ENCODE measurements at regions not wholly inside any gene's neighbourhood (a gene's known extent, or its start where the extent isn't known, plus 50 kb on each side); places are given as distances from the start of the nearest gene placed in this dataset.

GRCh38 chr3:64909011-64909410, 221.2 kb upstream of the ADAMTS9 start:
- H3K27me3 ChIP-seq (ENCODE audit: insufficient read depth, low read length): no peaks in the 10 kb centered on the region
- H3K9me3 ChIP-seq (ENCODE audit: insufficient read depth, low read depth, low read length): no peaks in the 10 kb centered on the region
- Mint-ChIP-seq H3K36me3 (ENCODE audit: low read depth, unreplicated experiment) (no peaks in the 10 kb centered on the region), H3K4me1 (ENCODE audit: low read depth, unreplicated experiment) (peaks cover 31% of the 10 kb centered on the region), H3K9me3 (ENCODE audit: unreplicated experiment) (no peaks in the 10 kb centered on the region), H3K27me3 (ENCODE audit: low read depth, unreplicated experiment) (no peaks in the 10 kb centered on the region), H3K4me3 (ENCODE audit: unreplicated experiment) (no peak overlapping the region), H3K27ac (ENCODE audit: unreplicated experiment) (no peak overlapping the region)
- H3K9ac ChIP-seq (ENCODE audit: low read length): no peak overlapping the region
- peaks cover 6% of the 10 kb centered on the region for H3K4me1 ChIP-seq (ENCODE audit: insufficient read depth, low read length)
- H3K4me3 ChIP-seq (ENCODE audit: insufficient read depth, low read depth, low read length): no peak overlapping the region
- no peaks in the 10 kb centered on the region for H3K79me2 ChIP-seq (ENCODE audit: insufficient read depth, low read length)
- FAIRE-seq (no peak), DNase-seq (ENCODE audit: low read depth) (no peak)
- no peaks in the 10 kb centered on the region for H4K20me1 ChIP-seq (ENCODE audit: insufficient read depth, low read length)
- no peaks in the 10 kb centered on the region for H3K36me3 ChIP-seq (ENCODE audit: insufficient read depth, low read length)
- TF ChIP-seq EZH2 (IDR thresholded peaks at IDR 0.05; ENCODE audit: insufficient read depth, low read length) (no peak), CTCF (IDR thresholded peaks at IDR 0.05; ENCODE audit: insufficient read depth, low read depth, low read length) (no peak)
- no peak overlapping the region for H2AFZ ChIP-seq (ENCODE audit: low read depth, low read length)
- H3K4me2 ChIP-seq (ENCODE audit: low read length): no peak overlapping the region
- no peak overlapping the region for H3K27ac ChIP-seq (ENCODE audit: low read depth, low read length)

DNA sequence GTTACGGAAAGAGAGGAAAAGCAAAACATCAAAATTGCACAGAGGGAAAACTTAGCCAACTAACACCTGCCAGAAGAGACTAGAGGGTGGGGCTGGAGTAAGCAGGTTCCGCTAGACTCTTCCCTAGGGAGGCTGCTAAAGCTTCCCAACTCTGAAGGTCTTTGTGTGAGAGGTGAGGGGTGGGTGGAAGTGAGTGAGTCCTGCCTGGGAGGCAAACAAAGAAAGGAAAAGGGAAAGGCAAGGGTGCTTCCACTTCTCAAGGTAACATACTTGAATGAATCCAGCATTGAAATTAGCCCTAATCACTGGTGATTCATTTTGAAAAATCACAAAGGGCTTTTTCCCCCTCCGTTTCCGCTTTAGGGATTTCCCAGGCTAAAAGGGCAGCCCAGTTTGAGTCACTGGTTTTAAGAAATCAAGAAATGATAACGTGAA, 220.5 kb upstream of the ADAMTS9 start:
- Mint-ChIP-seq H3K4me1 (ENCODE audit: low read depth, unreplicated experiment) (peaks cover 30% of the 10 kb centered on the region), H3K27ac (ENCODE audit: unreplicated experiment) (peak overlapping the region; percentile 55), H3K4me3 (ENCODE audit: unreplicated experiment) (no peak overlapping the region), H3K36me3 (ENCODE audit: low read depth, unreplicated experiment) (no peaks in the 10 kb centered on the region), H3K9me3 (ENCODE audit: unreplicated experiment) (no peaks in the 10 kb centered on the region), H3K27me3 (ENCODE audit: low read depth, unreplicated experiment) (no peaks in the 10 kb centered on the region)
- FAIRE-seq (no peak), DNase-seq (ENCODE audit: low read depth) (no peak)
- H3K4me2 ChIP-seq (ENCODE audit: low read length): peak overlapping the region; percentile 31
- no peaks in the 10 kb centered on the region for H3K9me3 ChIP-seq (ENCODE audit: insufficient read depth, low read depth, low read length)
- H4K20me1 ChIP-seq (ENCODE audit: insufficient read depth, low read length): no peaks in the 10 kb centered on the region
- H2AFZ ChIP-seq (ENCODE audit: low read depth, low read length): no peak overlapping the region
- H3K27ac ChIP-seq (ENCODE audit: low read depth, low read length): no peak overlapping the region
- H3K4me3 ChIP-seq (ENCODE audit: insufficient read depth, low read depth, low read length): no peak overlapping the region
- TF ChIP-seq CTCF (IDR thresholded peaks at IDR 0.05; ENCODE audit: insufficient read depth, low read depth, low read length): no peak
- TF ChIP-seq EZH2 (IDR thresholded peaks at IDR 0.05; ENCODE audit: insufficient read depth, low read length): no peak
- no peaks in the 10 kb centered on the region for H3K36me3 ChIP-seq (ENCODE audit: insufficient read depth, low read length)
- no peak overlapping the region for H3K9ac ChIP-seq (ENCODE audit: low read length)
- no peaks in the 10 kb centered on the region for H3K27me3 ChIP-seq (ENCODE audit: insufficient read depth, low read length)
- H3K79me2 ChIP-seq (ENCODE audit: insufficient read depth, low read length): no peaks in the 10 kb centered on the region
- peaks cover 6% of the 10 kb centered on the region for H3K4me1 ChIP-seq (ENCODE audit: insufficient read depth, low read length)

DNA sequence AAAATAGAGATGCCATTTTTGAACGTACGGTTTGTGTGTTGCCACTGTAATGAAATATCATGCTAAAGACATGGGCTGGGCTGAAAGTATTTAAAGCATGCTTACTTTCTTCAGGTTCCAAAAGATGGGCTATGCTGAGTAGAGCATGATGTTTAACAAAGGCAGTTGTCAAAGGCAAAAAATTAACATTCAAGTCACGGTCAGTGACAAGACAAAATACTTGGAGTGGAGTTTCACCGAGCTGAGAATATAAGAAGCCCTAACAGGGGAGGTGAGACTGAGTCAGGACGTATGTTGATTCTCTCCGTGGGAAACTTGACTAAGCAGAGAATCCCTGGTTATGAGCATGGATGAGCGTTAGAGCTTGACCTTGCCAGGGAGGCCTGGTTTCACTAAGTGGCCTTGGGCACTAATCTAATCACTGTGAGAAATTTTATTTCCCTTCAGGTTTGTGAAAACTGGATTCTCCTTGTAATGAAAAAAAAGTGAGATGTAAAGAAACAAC, 218.2 kb upstream of the ADAMTS9 start:
- H3K36me3 Mint-ChIP-seq (ENCODE audit: low read depth, unreplicated experiment): no peaks in the 10 kb centered on the region
- TF ChIP-seq CTCF (IDR thresholded peaks at IDR 0.05; ENCODE audit: insufficient read depth, low read depth, low read length): no peak
- TF ChIP-seq EZH2 (IDR thresholded peaks at IDR 0.05; ENCODE audit: insufficient read depth, low read length): no peak
- no peak overlapping the region for H3K27ac Mint-ChIP-seq (ENCODE audit: unreplicated experiment)
- H3K36me3 ChIP-seq (ENCODE audit: insufficient read depth, low read length): no peaks in the 10 kb centered on the region
- no peak for DNase-seq (ENCODE audit: low read depth)
- no peak overlapping the region for H3K4me3 Mint-ChIP-seq (ENCODE audit: unreplicated experiment)
- peaks cover 30% of the 10 kb centered on the region for H3K4me1 Mint-ChIP-seq (ENCODE audit: low read depth, unreplicated experiment)
- H3K4me3 ChIP-seq (ENCODE audit: insufficient read depth, low read depth, low read length): no peak overlapping the region
- no peaks in the 10 kb centered on the region for H3K27me3 ChIP-seq (ENCODE audit: insufficient read depth, low read length)
- no peak overlapping the region for H3K9ac ChIP-seq (ENCODE audit: low read length)
- H4K20me1 ChIP-seq (ENCODE audit: insufficient read depth, low read length): no peaks in the 10 kb centered on the region
- H3K9me3 Mint-ChIP-seq (ENCODE audit: unreplicated experiment): no peaks in the 10 kb centered on the region
- H2AFZ ChIP-seq (ENCODE audit: low read depth, low read length): no peak overlapping the region
- no peak for FAIRE-seq
- no peaks in the 10 kb centered on the region for H3K9me3 ChIP-seq (ENCODE audit: insufficient read depth, low read depth, low read length)
- H3K27ac ChIP-seq (ENCODE audit: low read depth, low read length): no peak overlapping the region
- no peaks in the 10 kb centered on the region for H3K79me2 ChIP-seq (ENCODE audit: insufficient read depth, low read length)
- no peaks in the 10 kb centered on the region for H3K27me3 Mint-ChIP-seq (ENCODE audit: low read depth, unreplicated experiment)
- H3K4me1 ChIP-seq (ENCODE audit: insufficient read depth, low read length): peaks cover 6% of the 10 kb centered on the region
- H3K4me2 ChIP-seq (ENCODE audit: low read length): no peak overlapping the region
